ENCODE measurements at regions not wholly inside any gene's neighbourhood (a gene's known extent, or its start where the extent isn't known, plus 50 kb on each side); places are given as distances from the start of the nearest gene placed in this dataset.
"Not testable (repeated sequence)": the region's sequence is repeated elsewhere in the genome, so short reads cannot be mapped to it uniquely, and the experiment has no call there.

DNA sequence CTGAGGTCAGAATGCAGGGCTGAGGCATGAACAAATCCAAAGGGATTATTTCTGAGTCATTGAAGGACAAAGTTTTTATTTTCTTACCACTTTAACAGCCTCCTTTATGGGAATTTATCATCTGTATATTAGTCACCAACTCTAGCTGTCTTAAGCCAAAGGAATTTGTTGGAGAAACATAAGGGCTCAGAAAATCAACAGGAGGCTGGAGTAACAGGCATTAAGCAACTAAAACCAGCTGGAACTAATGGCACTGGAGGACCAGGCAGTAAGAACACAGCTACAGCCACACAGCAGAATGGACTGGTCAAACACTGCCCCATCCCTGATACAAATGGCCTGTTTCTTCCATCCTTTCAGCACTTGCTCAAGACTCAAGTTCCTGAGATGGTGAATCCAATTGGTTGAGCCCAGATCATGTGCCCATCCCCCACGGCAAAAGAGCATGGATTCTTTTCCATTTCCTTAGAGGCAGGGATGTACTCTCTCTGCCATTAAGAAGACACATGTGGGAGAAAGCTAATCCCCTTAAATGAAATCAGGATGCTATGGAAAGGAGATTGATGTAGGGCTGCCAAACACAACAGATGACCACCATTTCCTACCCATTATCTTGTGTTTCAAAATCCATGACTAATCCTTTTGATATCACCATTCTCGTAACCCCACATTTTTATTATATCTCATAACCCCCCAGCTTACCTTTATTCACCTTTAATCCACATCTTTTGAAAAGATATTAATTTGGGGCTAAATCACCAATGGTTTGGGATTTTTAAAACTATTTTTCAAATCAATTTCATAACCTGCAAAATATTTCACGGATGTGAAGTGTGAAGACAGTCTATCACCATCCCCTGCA, 157.0 kb upstream of the FNDC3A start:
- TF ChIP-seq CTCF (IDR thresholded peaks at IDR 0.05): no peak
- H3K4me1 Mint-ChIP-seq: peaks cover 11% of the 10 kb centered on the region in 2 donors
- intact Hi-C loops (cut with micrococcal nuclease): no loop called here
- peaks cover 0 to 6% of the 10 kb centered on the region in 2 donors for H3K27me3 Mint-ChIP-seq (ENCODE audit: low read depth in 2 of 2)
- no peaks in the 10 kb centered on the region for H3K36me3 ChIP-seq (ENCODE audit: control insufficient read depth, insufficient read depth, low read length)
- H3K27ac Mint-ChIP-seq: no peak overlapping the region
- H3K4me3 Mint-ChIP-seq: no peak overlapping the region
- H3K27me3 ChIP-seq (ENCODE audit: control insufficient read depth, insufficient read depth, low read length): no peaks in the 10 kb centered on the region
- H3K36me3 Mint-ChIP-seq: no peaks in the 10 kb centered on the region
- H3K9me3 Mint-ChIP-seq: no peaks in the 10 kb centered on the region
- H3K9me3 ChIP-seq (ENCODE audit: control insufficient read depth, insufficient read depth, low read length): no peaks in the 10 kb centered on the region
- WGBS (ENCODE audit: insufficient coverage): 94% methylated on average over 3 of the region's 3 CpGs
- DNase-seq: no peak
- no peak overlapping the region for H3K27ac ChIP-seq (ENCODE audit: low read length)
- H3K4me1 ChIP-seq (ENCODE audit: control insufficient read depth, insufficient read depth, low read length): no peaks in the 10 kb centered on the region
- ATAC-seq: no peak
- H3K4me3 ChIP-seq (ENCODE audit: low read length): no peak overlapping the region

GRCh38 chr13:48819376-48819775, 156.3 kb upstream of the FNDC3A start:
- Histone ChIP-seq H3K27ac (ENCODE audit: low read length) (no peak overlapping the region), H3K27me3 (ENCODE audit: control insufficient read depth, insufficient read depth, low read length) (no peaks in the 10 kb centered on the region), H3K36me3 (ENCODE audit: control insufficient read depth, insufficient read depth, low read length) (no peaks in the 10 kb centered on the region), H3K9me3 (ENCODE audit: control insufficient read depth, insufficient read depth, low read length) (no peaks in the 10 kb centered on the region), H3K4me1 (ENCODE audit: control insufficient read depth, insufficient read depth, low read length) (no peaks in the 10 kb centered on the region), H3K4me3 (ENCODE audit: low read length) (no peak overlapping the region)
- H3K9me3 Mint-ChIP-seq: no peaks in the 10 kb centered on the region
- H3K27me3 Mint-ChIP-seq (ENCODE audit: low read depth in 2 of 2): peaks cover 0 to 6% of the 10 kb centered on the region in 2 donors
- TF ChIP-seq CTCF (IDR thresholded peaks at IDR 0.05): no peak
- DNase-seq (no peak), ATAC-seq (no peak)
- intact Hi-C loops (cut with micrococcal nuclease): no loop called here
- 92% methylated on average over 3 of the region's 3 CpGs for WGBS (ENCODE audit: insufficient coverage)
- no peak overlapping the region for H3K4me3 Mint-ChIP-seq
- H3K27ac Mint-ChIP-seq: no peak overlapping the region
- peaks cover 11% of the 10 kb centered on the region in 2 donors for H3K4me1 Mint-ChIP-seq
- H3K36me3 Mint-ChIP-seq: no peaks in the 10 kb centered on the region

GRCh38 chr13:48819899-48820298, 155.8 kb upstream of the FNDC3A start:
- Mint-ChIP-seq H3K4me1 (peaks cover 11% of the 10 kb centered on the region in 2 donors), H3K4me3 (no peak overlapping the region), H3K27ac (no peak overlapping the region), H3K9me3 (no peaks in the 10 kb centered on the region), H3K27me3 (ENCODE audit: low read depth in 2 of 2) (peaks cover 0 to 6% of the 10 kb centered on the region in 2 donors), H3K36me3 (no peaks in the 10 kb centered on the region)
- Histone ChIP-seq H3K9me3 (ENCODE audit: control insufficient read depth, insufficient read depth, low read length) (no peaks in the 10 kb centered on the region), H3K36me3 (ENCODE audit: control insufficient read depth, insufficient read depth, low read length) (no peaks in the 10 kb centered on the region), H3K27ac (ENCODE audit: low read length) (no peak overlapping the region), H3K4me1 (ENCODE audit: control insufficient read depth, insufficient read depth, low read length) (no peaks in the 10 kb centered on the region), H3K4me3 (ENCODE audit: low read length) (no peak overlapping the region), H3K27me3 (ENCODE audit: control insufficient read depth, insufficient read depth, low read length) (no peaks in the 10 kb centered on the region)
- DNase-seq (no peak), ATAC-seq (no peak)
- intact Hi-C loops (cut with micrococcal nuclease): no loop called here
- WGBS (ENCODE audit: insufficient coverage): 67% methylated on average over 2 of the region's 4 CpGs
- no peak for TF ChIP-seq CTCF (IDR thresholded peaks at IDR 0.05)

- DNase-seq; H3K36me3 ChIP-seq (ENCODE audit: control insufficient read depth, insufficient read depth, low read length); H3K4me3 Mint-ChIP-seq; intact Hi-C loops (cut with micrococcal nuclease); H3K36me3 Mint-ChIP-seq; H3K4me1 ChIP-seq (ENCODE audit: control insufficient read depth, insufficient read depth, low read length); ATAC-seq; H3K27ac ChIP-seq (ENCODE audit: low read length); H3K27ac Mint-ChIP-seq; H3K4me3 ChIP-seq (ENCODE audit: low read length); H3K4me1 Mint-ChIP-seq; H3K9me3 Mint-ChIP-seq; H3K27me3 ChIP-seq (ENCODE audit: control insufficient read depth, insufficient read depth, low read length): not testable (repeated sequence)
- peaks cover 11% of the 10 kb centered on the region for H3K9me3 ChIP-seq (ENCODE audit: control insufficient read depth, insufficient read depth, low read length)
- WGBS (ENCODE audit: insufficient coverage): 98% methylated on average over 9 of the region's 9 CpGs
- peaks cover 18 to 33% of the 10 kb centered on the region in 2 donors for H3K27me3 Mint-ChIP-seq (ENCODE audit: low read depth in 2 of 2)
These were observed 152.2 kb upstream of the FNDC3A start for GRCh38 chr13:48823526-48823925.

All from natural killer cell (primary cell).